ENCODE measurements at regions not wholly inside any gene's neighbourhood (a gene's known extent, or its start where the extent isn't known, plus 50 kb on each side); places are given as distances from the start of the nearest gene placed in this dataset.

DNA sequence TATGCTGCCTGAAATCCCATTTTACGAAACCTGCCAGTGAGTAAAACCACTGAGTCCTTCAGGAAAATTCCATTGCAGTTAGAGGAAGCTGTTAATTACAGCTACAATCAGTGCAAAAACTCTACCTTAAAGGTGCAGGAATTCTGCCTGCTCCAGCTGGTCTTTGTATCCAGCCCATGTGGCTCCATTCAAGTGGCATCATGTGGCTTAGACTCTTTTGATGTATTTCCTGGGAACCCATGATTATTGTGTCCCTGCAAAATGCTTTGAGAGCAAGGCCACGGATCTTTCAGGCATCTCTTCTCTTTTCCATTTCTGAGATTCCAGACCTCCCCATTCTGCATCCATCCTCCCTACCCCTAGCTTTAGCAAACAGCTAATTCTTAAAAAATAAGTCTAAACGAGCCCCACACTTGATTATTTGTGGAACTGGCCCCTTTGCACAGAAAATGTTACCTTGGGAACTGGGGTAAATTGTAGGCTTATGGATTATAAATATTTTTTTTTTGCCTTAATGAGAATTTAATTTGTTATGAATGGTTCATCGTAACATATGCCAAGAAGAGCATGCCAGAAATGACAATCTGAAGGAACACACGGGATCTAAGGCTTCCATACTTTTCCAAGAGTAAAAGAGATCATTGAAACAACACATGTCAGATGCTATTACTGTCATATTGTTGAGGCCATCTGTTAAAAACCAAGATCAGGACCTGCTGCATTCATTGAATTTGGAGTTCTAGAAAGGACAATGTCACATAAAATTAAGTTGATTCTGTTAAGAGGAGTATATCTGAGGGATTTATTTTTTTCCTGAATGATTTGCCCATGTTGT is 144.6 kb downstream of the TPH2 start:
- DNase-seq = no peak
- Mint-ChIP-seq H3K27me3 (no peaks in the 10 kb centered on the region), H3K4me1 (no peaks in the 10 kb centered on the region), H3K9me3 (peaks cover 0 to 4% (median 2%) of the 10 kb centered on the region in 5 donors), H3K4me3 (no peak overlapping the region), H3K36me3 (no peaks in the 10 kb centered on the region), H3K27ac (no peak overlapping the region)
- Histone ChIP-seq H3K27ac (ENCODE audit: low read depth, low read length) (no peak overlapping the region), H3K4me1 (ENCODE audit: insufficient read depth, low read length) (no peaks in the 10 kb centered on the region), H3K4me3 (ENCODE audit: low read length) (no peak overlapping the region), H3K36me3 (ENCODE audit: insufficient read depth, low read length) (no peaks in the 10 kb centered on the region), H3K9me3 (ENCODE audit: low read length) (no peaks in the 10 kb centered on the region), H3K27me3 (ENCODE audit: insufficient read depth, low read length, poor library complexity, severe bottlenecking) (no peaks in the 10 kb centered on the region)
- ChIA-PET POLR2A (no interaction called here), CTCF (interaction anchor here (1.3 kb wide), 1 partner anchor 21 kb away, joined by 3 read pairs; no protein-coding TSS in a partner anchor)

DNA sequence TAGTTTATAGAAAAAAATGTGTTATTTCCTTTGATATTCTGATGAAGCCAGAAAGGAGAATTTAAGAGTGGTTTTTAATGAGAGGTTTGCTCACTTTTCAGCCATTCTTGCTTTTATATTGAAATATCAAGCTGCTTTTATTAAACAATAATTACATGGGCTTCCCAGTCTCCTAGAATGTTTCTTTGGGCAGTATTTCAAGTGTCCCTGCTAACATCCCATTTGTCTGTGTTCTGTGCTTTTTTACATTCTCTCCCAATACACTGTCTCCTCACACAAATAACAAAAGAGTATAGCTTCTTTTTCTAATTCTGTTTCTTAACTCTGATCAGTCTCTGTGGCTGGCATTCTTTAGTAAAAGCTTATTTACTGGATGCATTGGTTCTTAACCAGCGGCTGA is 145.4 kb downstream of the TPH2 start:
- ChIA-PET POLR2A (no interaction called here), CTCF (no interaction called here)
- no peaks in the 10 kb centered on the region for H3K4me1 ChIP-seq (ENCODE audit: insufficient read depth, low read length)
- H3K4me3 ChIP-seq (ENCODE audit: low read length) = no peak overlapping the region
- H3K27me3 ChIP-seq (ENCODE audit: insufficient read depth, low read length, poor library complexity, severe bottlenecking) = no peaks in the 10 kb centered on the region
- Mint-ChIP-seq H3K9me3 (peaks cover 0 to 4% (median 2%) of the 10 kb centered on the region in 5 donors), H3K4me3 (no peak overlapping the region), H3K4me1 (no peaks in the 10 kb centered on the region), H3K27ac (no peak overlapping the region), H3K27me3 (no peaks in the 10 kb centered on the region), H3K36me3 (no peaks in the 10 kb centered on the region)
- no peak overlapping the region for H3K27ac ChIP-seq (ENCODE audit: low read depth, low read length)
- H3K9me3 ChIP-seq (ENCODE audit: low read length) = no peaks in the 10 kb centered on the region
- no peak for DNase-seq
- H3K36me3 ChIP-seq (ENCODE audit: insufficient read depth, low read length) = no peaks in the 10 kb centered on the region

DNA sequence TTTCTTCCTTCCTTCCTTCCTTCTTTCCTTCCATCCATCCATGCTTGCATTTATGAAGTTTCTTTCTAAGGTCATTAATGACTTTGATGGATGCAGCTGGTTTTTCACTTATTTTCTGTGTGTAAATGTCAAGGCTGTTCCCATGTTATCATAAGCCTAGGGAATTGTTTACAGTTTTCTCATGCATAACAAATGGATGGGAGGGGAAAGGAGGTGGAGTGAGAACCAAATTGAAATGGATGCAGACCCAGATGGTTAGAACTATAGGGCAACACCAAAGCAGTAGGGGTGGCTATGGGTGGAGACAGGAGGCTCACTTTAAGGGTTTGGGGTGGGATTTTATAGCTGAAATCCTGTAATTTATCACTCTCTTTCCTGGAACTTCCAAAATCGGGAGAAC is 146.2 kb downstream of the TPH2 start:
- H3K36me3 ChIP-seq (ENCODE audit: insufficient read depth, low read length) = no peaks in the 10 kb centered on the region
- no peaks in the 10 kb centered on the region for H3K36me3 Mint-ChIP-seq
- no peaks in the 10 kb centered on the region for H3K27me3 Mint-ChIP-seq
- peaks cover 0 to 4% (median 0%) of the 10 kb centered on the region in 5 donors for H3K9me3 Mint-ChIP-seq
- no peaks in the 10 kb centered on the region for H3K4me1 Mint-ChIP-seq
- no peak overlapping the region for H3K4me3 Mint-ChIP-seq
- no peak overlapping the region for H3K27ac Mint-ChIP-seq
- no peak overlapping the region for H3K4me3 ChIP-seq (ENCODE audit: low read length)
- no peaks in the 10 kb centered on the region for H3K27me3 ChIP-seq (ENCODE audit: insufficient read depth, low read length, poor library complexity, severe bottlenecking)
- DNase-seq = no peak
- H3K4me1 ChIP-seq (ENCODE audit: insufficient read depth, low read length) = no peaks in the 10 kb centered on the region
- no peaks in the 10 kb centered on the region for H3K9me3 ChIP-seq (ENCODE audit: low read length)
- CTCF ChIA-PET = no interaction called here
- no peak overlapping the region for H3K27ac ChIP-seq (ENCODE audit: low read depth, low read length)
- POLR2A ChIA-PET = no interaction called here

DNA sequence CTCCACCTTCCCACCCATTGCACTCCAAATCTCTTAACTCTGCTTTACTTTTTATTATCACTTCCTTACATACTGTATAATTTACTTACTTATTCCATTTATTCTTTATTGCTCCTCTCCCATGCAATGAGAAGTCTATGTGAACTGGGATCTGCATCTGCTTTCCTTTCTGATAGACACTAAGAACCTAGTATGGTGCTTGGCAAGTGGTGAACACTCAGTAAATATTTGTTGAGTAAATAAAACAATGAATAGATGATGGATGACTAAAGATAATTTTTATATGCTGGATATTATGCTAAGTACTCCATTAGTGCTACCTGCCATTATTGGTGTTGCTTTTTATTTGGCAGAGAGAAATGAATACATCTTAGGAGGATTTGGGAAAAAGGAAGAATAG is 151.0 kb downstream of the TPH2 start:
- no peaks in the 10 kb centered on the region for H3K36me3 Mint-ChIP-seq

DNA sequence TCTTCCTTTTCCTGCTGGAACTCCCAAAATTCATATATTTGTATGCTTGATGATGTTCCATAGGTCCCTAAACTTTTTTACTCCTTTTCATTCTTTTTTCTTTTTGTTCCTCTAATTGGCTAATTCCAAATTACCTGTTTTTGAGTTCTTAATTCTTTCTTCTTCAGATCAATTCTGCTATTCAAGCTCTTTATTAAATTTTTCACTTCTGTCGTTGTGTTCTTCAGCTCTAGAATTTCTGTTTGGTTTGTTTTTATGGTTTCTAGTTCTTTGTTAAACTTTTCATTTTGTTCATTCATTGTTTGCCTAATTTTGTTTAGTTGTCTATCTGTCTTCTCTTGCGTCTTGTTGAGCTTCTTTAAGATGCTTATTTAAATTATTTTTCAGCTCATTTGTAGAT is 154.8 kb downstream of the TPH2 start:
- H3K4me3 Mint-ChIP-seq = no peak overlapping the region
- H3K4me3 ChIP-seq (ENCODE audit: low read length) = no peak overlapping the region
- ChIA-PET CTCF (no interaction called here), POLR2A (no interaction called here)
- no peaks in the 10 kb centered on the region for H3K4me1 Mint-ChIP-seq
- peaks cover 5 to 12% (median 7%) of the 10 kb centered on the region in 5 donors for H3K9me3 Mint-ChIP-seq
- H3K27me3 ChIP-seq (ENCODE audit: insufficient read depth, low read length, poor library complexity, severe bottlenecking) = no peaks in the 10 kb centered on the region
- no peaks in the 10 kb centered on the region for H3K36me3 Mint-ChIP-seq
- no peaks in the 10 kb centered on the region for H3K36me3 ChIP-seq (ENCODE audit: insufficient read depth, low read length)
- no peak overlapping the region for H3K27ac ChIP-seq (ENCODE audit: low read depth, low read length)
- no peaks in the 10 kb centered on the region for H3K9me3 ChIP-seq (ENCODE audit: low read length)
- H3K4me1 ChIP-seq (ENCODE audit: insufficient read depth, low read length) = no peaks in the 10 kb centered on the region
- H3K27me3 Mint-ChIP-seq = no peaks in the 10 kb centered on the region
- H3K27ac Mint-ChIP-seq = no peak overlapping the region
- no peak for DNase-seq

More for the DNA sequence above, 151.0 kb downstream of the TPH2 start:
- H3K4me3 ChIP-seq (ENCODE audit: low read length) = no peak overlapping the region
- H3K36me3 ChIP-seq (ENCODE audit: insufficient read depth, low read length) = no peaks in the 10 kb centered on the region
- Mint-ChIP-seq H3K27ac (no peak overlapping the region), H3K9me3 (peaks cover 4 to 12% (median 7%) of the 10 kb centered on the region in 5 donors), H3K4me1 (no peaks in the 10 kb centered on the region), H3K4me3 (no peak overlapping the region), H3K27me3 (no peaks in the 10 kb centered on the region)
- no peaks in the 10 kb centered on the region for H3K9me3 ChIP-seq (ENCODE audit: low read length)
- H3K27ac ChIP-seq (ENCODE audit: low read depth, low read length) = no peak overlapping the region
- H3K4me1 ChIP-seq (ENCODE audit: insufficient read depth, low read length) = no peaks in the 10 kb centered on the region
- no peak for DNase-seq
- ChIA-PET CTCF (no interaction called here), POLR2A (no interaction called here)
- no peaks in the 10 kb centered on the region for H3K27me3 ChIP-seq (ENCODE audit: insufficient read depth, low read length, poor library complexity, severe bottlenecking)

DNA sequence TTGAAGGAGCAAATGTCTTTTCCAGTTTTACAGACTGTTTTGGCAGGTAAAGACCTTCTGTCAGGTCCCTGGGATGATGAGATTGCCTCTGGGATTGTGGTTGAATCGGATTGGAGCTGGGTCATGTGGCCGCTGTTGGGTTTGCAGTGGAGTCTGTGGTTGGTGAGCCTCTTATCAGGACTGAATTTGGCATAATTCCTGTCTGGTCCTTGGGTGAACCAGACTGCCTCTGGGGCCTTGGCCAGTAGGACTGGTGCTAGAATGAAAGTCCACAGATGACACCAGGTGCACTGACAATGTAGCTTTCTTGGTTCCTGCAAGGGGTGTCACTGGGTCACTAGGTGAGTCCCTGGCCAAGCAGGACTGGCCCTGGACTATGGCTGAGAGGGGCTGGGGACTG is 155.3 kb downstream of the TPH2 start:
- CTCF ChIA-PET = no interaction called here
- H3K36me3 ChIP-seq (ENCODE audit: insufficient read depth, low read length) = no peaks in the 10 kb centered on the region
- Mint-ChIP-seq H3K27ac (no peak overlapping the region), H3K27me3 (no peaks in the 10 kb centered on the region), H3K4me1 (no peaks in the 10 kb centered on the region), H3K36me3 (no peaks in the 10 kb centered on the region), H3K9me3 (peaks cover 5 to 12% (median 7%) of the 10 kb centered on the region in 5 donors), H3K4me3 (no peak overlapping the region)
- H3K4me1 ChIP-seq (ENCODE audit: insufficient read depth, low read length) = no peaks in the 10 kb centered on the region
- no peak for DNase-seq
- POLR2A ChIA-PET = no interaction called here
- H3K9me3 ChIP-seq (ENCODE audit: low read length) = no peaks in the 10 kb centered on the region
- H3K4me3 ChIP-seq (ENCODE audit: low read length) = no peak overlapping the region
- no peak overlapping the region for H3K27ac ChIP-seq (ENCODE audit: low read depth, low read length)
- no peaks in the 10 kb centered on the region for H3K27me3 ChIP-seq (ENCODE audit: insufficient read depth, low read length, poor library complexity, severe bottlenecking)

DNA sequence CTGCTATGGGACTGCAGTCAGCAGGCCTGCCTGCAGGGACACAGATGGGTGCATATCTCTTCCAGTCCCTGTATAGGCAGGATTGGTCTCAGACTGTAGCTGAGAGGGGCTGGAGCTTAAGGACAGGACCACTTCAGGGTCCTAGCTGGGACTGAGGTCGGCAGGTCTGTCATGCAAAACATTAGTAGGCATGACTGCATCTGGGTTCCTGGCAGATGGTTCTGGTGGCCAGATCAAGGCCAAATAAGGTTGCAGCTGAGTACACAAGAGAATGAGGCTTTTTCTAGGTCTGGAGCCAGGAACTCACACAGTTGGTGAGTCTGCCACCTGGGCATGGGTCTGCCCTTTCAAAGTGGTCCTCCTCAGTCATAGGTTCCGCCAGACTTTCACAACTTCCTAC is 155.8 kb downstream of the TPH2 start:
- H3K27ac ChIP-seq (ENCODE audit: low read depth, low read length) = no peak overlapping the region
- H3K4me3 Mint-ChIP-seq = no peak overlapping the region

DNA sequence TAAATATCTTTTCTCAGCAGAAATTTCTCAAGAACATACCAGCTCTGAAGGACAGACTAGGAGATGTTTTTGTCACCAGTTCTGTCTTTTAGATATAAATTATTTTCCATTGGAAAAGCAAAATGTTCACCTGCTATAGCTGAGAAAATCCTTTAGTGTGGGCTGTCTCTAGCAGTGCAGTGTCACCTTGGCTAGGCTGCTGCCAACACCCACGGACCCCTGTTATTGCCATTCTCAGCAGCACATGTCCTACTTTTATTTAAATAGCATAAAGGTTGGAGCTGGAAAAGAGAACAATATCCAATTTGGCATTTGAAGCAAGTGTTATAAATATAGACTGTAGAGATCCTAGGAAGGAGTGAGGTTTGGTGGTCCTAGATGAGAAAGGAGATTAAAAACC is 156.4 kb downstream of the TPH2 start:
- Mint-ChIP-seq H3K4me1 (no peaks in the 10 kb centered on the region), H3K4me3 (no peak overlapping the region), H3K27me3 (no peaks in the 10 kb centered on the region), H3K9me3 (peaks cover 5 to 12% (median 7%) of the 10 kb centered on the region in 5 donors), H3K27ac (no peak overlapping the region), H3K36me3 (no peaks in the 10 kb centered on the region)
- no peaks in the 10 kb centered on the region for H3K9me3 ChIP-seq (ENCODE audit: low read length)
- POLR2A ChIA-PET = no interaction called here
- H3K27me3 ChIP-seq (ENCODE audit: insufficient read depth, low read length, poor library complexity, severe bottlenecking) = no peaks in the 10 kb centered on the region
- H3K4me1 ChIP-seq (ENCODE audit: insufficient read depth, low read length) = no peaks in the 10 kb centered on the region
- no peak overlapping the region for H3K27ac ChIP-seq (ENCODE audit: low read depth, low read length)
- no peak overlapping the region for H3K4me3 ChIP-seq (ENCODE audit: low read length)
- CTCF ChIA-PET = interaction anchor here (1.2 kb wide), 1 partner anchor 9 kb away, joined by 3 read pairs; no protein-coding TSS in a partner anchor
- no peak for DNase-seq
- no peaks in the 10 kb centered on the region for H3K36me3 ChIP-seq (ENCODE audit: insufficient read depth, low read length)

More for the DNA sequence above, 155.8 kb downstream of the TPH2 start:
- Mint-ChIP-seq H3K9me3 (peaks cover 5 to 12% (median 7%) of the 10 kb centered on the region in 5 donors), H3K36me3 (no peaks in the 10 kb centered on the region), H3K27me3 (no peaks in the 10 kb centered on the region), H3K27ac (no peak overlapping the region), H3K4me1 (no peaks in the 10 kb centered on the region)
- Histone ChIP-seq H3K27me3 (ENCODE audit: insufficient read depth, low read length, poor library complexity, severe bottlenecking) (no peaks in the 10 kb centered on the region), H3K4me3 (ENCODE audit: low read length) (no peak overlapping the region), H3K4me1 (ENCODE audit: insufficient read depth, low read length) (no peaks in the 10 kb centered on the region), H3K36me3 (ENCODE audit: insufficient read depth, low read length) (no peaks in the 10 kb centered on the region), H3K9me3 (ENCODE audit: low read length) (no peaks in the 10 kb centered on the region)
- CTCF ChIA-PET = no interaction called here
- no peak for DNase-seq
- POLR2A ChIA-PET = no interaction called here

All from CD8-positive, alpha-beta memory T cell (primary cell).